ENCODE measurements at regions not wholly inside any gene's neighbourhood (a gene's known extent, or its start where the extent isn't known, plus 50 kb on each side); places are given as distances from the start of the nearest gene placed in this dataset.

DNA sequence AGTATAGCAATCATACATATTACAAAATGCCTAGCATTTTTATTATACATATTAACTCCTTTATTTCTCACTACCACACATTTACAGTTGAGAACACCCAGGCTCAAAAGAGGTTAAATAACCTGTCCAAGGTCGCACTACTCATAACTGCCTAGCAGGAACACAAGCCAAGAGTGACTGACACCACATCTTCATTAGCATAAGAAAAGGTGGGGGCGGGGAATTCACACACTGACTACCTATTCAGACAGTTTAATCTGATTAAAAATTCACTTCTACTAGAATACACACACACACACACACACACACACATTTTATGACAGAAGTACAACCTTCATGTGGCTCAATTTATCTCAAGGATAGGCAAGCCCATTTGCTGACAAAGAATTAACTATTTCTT is 77.8 kb upstream of the CACHD1 start:
- H3K9me3 ChIP-seq (ENCODE audit: control insufficient read depth, insufficient read depth, low read length) = no peaks in the 10 kb centered on the region
- no peaks in the 10 kb centered on the region for H3K27me3 ChIP-seq (ENCODE audit: control insufficient read depth, insufficient read depth, low read length)
- dilution Hi-C loops (cut with HindIII; ENCODE audit: low sequenced_read_pairs, unreplicated experiment) (no loop called here), intact Hi-C loops (cut with micrococcal nuclease) (no loop called here), in situ Hi-C loops (cut with MboI; ENCODE audit: low sequenced_read_pairs) (no loop called here)
- H3K27ac ChIP-seq (ENCODE audit: insufficient read depth, low read length) = no peak overlapping the region
- H3K79me1 ChIP-seq (ENCODE audit: low read depth in 1 of 2, low read length in 2 of 2) = no peaks in the 10 kb centered on the region
- no peaks in the 10 kb centered on the region for H3K4me1 ChIP-seq (ENCODE audit: control insufficient read depth, insufficient read depth, low read length)
- H2BK120ac ChIP-seq (ENCODE audit: low read depth, low read length) = no peak overlapping the region
- H2AK9ac ChIP-seq (replicated peaks; ENCODE audit: low read depth, low read length, poor library complexity) = no peak overlapping the region
- H2AK5ac ChIP-seq (ENCODE audit: low read depth, low read length) = no peak overlapping the region
- no peaks in the 10 kb centered on the region for H3K9me1 ChIP-seq (ENCODE audit: insufficient read depth, low read length)
- WGBS, 2 experiments (ENCODE audit: extremely low coverage in 2 of 2, insufficient read length in 1 of 2) = no CpG with 5 or more reads among the region's 2 CpGs
- H3K36me3 ChIP-seq (ENCODE audit: control insufficient read depth, insufficient read depth, low read length) = no peaks in the 10 kb centered on the region
- H3K4ac ChIP-seq (ENCODE audit: low read depth, low read length) = no peak overlapping the region
- H2BK5ac ChIP-seq (ENCODE audit: low read depth, low read length, poor library complexity, severe bottlenecking) = no peak overlapping the region
- no peak overlapping the region for H3K4me3 ChIP-seq (ENCODE audit: insufficient read depth, low read depth, low read length)
- CTCF ChIA-PET = interaction anchor here (1.4 kb wide), 1 partner anchor 8 kb away, joined by 4 read pairs; no protein-coding TSS in a partner anchor
- POLR2A ChIA-PET (ENCODE audit: unreplicated experiment) = no interaction called here
- H3K4me2 ChIP-seq (ENCODE audit: low read depth, low read length) = no peak overlapping the region
- H3K56ac ChIP-seq (ENCODE audit: extremely low read depth, insufficient read depth, low read length) = no peak overlapping the region
- no peak overlapping the region for H2AFZ ChIP-seq (replicated peaks; ENCODE audit: low read length, poor library complexity)
- no peak overlapping the region for H3K18ac ChIP-seq (ENCODE audit: low read depth, low read length)
- DNase-seq = no peak
- no TSS peak for BruUV-seq (replicated peaks)
- no peak overlapping the region for H2BK20ac ChIP-seq (ENCODE audit: low read depth, low read length)
- no peak for ATAC-seq (ENCODE audit: low read depth)
- TF ChIP-seq BHLHE40 (IDR thresholded peaks at IDR 0.05; ENCODE audit: low read depth, low read length) (no peak), RCOR1 (IDR thresholded peaks at IDR 0.05; ENCODE audit: insufficient replicate concordance, low read length) (no peak), SMC3 (IDR thresholded peaks at IDR 0.05; ENCODE audit: low read depth, low read length) (no peak), POLR2A (IDR thresholded peaks at IDR 0.05; ENCODE audit: low read depth, low read length) (no peak), CHD1 (IDR thresholded peaks at IDR 0.05; ENCODE audit: low read depth, low read length) (no peak), MXI1 (IDR thresholded peaks at IDR 0.05; ENCODE audit: borderline replicate concordance, low read depth, low read length) (no peak), MAZ (IDR thresholded peaks at IDR 0.05; ENCODE audit: borderline replicate concordance, low read depth, low read length) (no peak), FOS (IDR thresholded peaks at IDR 0.05; ENCODE audit: low read depth, low read length) (no peak)
- TF ChIP-seq, protein P1, sequence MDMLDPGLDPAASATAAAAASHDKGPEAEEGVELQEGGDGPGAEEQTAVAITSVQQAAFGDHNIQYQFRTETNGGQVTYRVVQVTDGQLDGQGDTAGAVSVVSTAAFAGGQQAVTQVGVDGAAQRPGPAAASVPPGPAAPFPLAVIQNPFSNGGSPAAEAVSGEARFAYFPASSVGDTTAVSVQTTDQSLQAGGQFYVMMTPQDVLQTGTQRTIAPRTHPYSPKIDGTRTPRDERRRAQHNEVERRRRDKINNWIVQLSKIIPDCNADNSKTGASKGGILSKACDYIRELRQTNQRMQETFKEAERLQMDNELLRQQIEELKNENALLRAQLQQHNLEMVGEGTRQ (IDR thresholded peaks at IDR 0.05; ENCODE audit: low read depth, low read length) = no peak
- TF ChIP-seq, protein P2, sequence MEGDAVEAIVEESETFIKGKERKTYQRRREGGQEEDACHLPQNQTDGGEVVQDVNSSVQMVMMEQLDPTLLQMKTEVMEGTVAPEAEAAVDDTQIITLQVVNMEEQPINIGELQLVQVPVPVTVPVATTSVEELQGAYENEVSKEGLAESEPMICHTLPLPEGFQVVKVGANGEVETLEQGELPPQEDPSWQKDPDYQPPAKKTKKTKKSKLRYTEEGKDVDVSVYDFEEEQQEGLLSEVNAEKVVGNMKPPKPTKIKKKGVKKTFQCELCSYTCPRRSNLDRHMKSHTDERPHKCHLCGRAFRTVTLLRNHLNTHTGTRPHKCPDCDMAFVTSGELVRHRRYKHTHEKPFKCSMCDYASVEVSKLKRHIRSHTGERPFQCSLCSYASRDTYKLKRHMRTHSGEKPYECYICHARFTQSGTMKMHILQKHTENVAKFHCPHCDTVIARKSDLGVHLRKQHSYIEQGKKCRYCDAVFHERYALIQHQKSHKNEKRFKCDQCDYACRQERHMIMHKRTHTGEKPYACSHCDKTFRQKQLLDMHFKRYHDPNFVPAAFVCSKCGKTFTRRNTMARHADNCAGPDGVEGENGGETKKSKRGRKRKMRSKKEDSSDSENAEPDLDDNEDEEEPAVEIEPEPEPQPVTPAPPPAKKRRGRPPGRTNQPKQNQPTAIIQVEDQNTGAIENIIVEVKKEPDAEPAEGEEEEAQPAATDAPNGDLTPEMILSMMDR (conservative IDR thresholded peaks at IDR 0.05; ENCODE audit: low read depth, low read length) = no peak
- no peak overlapping the region for H3K14ac ChIP-seq (replicated peaks; ENCODE audit: low read depth, low read length)
- no peak overlapping the region for H3K23ac ChIP-seq (ENCODE audit: low read depth, low read length)
- no peak overlapping the region for H3K9ac ChIP-seq (ENCODE audit: low read depth, low read length)
- no peak overlapping the region for H4K5ac ChIP-seq (ENCODE audit: low read depth, low read length)
- H4K91ac ChIP-seq (ENCODE audit: insufficient read depth, low read depth, low read length) = no peak overlapping the region
- no peaks in the 10 kb centered on the region for H4K20me1 ChIP-seq (ENCODE audit: insufficient read depth, low read length)
- no peak overlapping the region for H2BK15ac ChIP-seq (ENCODE audit: low read depth, low read length)
- no peak overlapping the region for H4K8ac ChIP-seq (ENCODE audit: low read depth in 2 of 2, low read length in 2 of 2)
